Duodenal mucosa (tissue), 2 donors: ENCODE measurements at regions not wholly inside any gene's neighbourhood (a gene's known extent, or its start where the extent isn't known, plus 50 kb on each side); places are given as distances from the start of the nearest gene placed in this dataset.

ENCODE experiments used
- H3K27ac ChIP-seq: one replicate; pipeline ENCODE4 v1.7.0; 2013; ENCODE audit warnings: low read depth, low read length
- H3K27me3 ChIP-seq, 2 donors: one replicate each; pipeline ENCODE4 v1.7.0; 2013; ENCODE audit warnings: low read length in 2 of 2, control low read depth in 1 of 2; ENCODE audit not compliant: insufficient read depth in 2 of 2, control insufficient read depth in 1 of 2
- H3K36me3 ChIP-seq, 2 donors: one replicate each; pipeline ENCODE4 v1.7.0; 2013; ENCODE audit warnings: low read length in 2 of 2, control low read depth in 1 of 2; ENCODE audit not compliant: insufficient read depth in 2 of 2, control insufficient read depth in 1 of 2
- H3K4me1 ChIP-seq, 2 donors: one replicate each; pipeline ENCODE4 v1.7.0; 2013; ENCODE audit warnings: low read length in 2 of 2, control low read depth in 1 of 2; ENCODE audit not compliant: insufficient read depth in 2 of 2, control insufficient read depth in 1 of 2
- H3K4me3 ChIP-seq, 2 donors: one replicate each; pipeline ENCODE4 v1.7.0; 2013; ENCODE audit warnings: low read length in 2 of 2, low read depth in 1 of 2
- H3K9ac ChIP-seq, 2 donors: one replicate each; pipeline ENCODE4 v1.7.0; 2013; ENCODE audit warnings: low read length in 2 of 2, low read depth in 1 of 2
- H3K9me3 ChIP-seq, 2 donors: one replicate each; pipeline ENCODE4 v1.7.0; 2013; ENCODE audit warnings: low read length in 2 of 2, control low read depth in 1 of 2; ENCODE audit not compliant: control insufficient read depth in 1 of 2

DNA sequence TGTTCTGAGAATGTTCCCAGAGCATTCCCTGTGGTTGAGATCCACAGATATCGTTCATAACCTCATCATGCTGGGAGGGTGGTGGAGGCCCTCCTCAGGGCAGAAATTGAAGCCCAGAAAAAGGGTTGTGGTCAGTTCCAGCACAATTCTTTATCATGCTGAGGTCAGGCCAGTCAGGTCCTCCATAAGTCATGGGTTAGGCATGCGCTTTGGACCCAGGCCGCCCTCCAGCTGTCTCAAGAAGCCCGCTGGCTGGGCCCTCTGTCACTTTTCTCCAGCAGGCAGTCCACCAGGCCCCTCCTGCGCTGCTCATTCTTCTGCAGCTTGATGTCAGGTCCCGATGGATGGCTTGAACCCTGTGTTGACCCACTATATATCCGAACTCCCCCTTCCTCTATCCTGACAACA, 151.1 kb upstream of the NT5C1B start:
- H3K27ac ChIP-seq = no peak overlapping the region

GRCh38 chr2:18731666-18732065, 142.3 kb upstream of the NT5C1B start:
- Histone ChIP-seq H3K4me1 (no peaks in the 10 kb centered on the region), H3K36me3 (no peaks in the 10 kb centered on the region), H3K4me3 (no peak overlapping the region), H3K9me3 (no peaks in the 10 kb centered on the region), H3K27ac (no peak overlapping the region), H3K27me3 (no peaks in the 10 kb centered on the region), H3K9ac (no peak overlapping the region)

More for the DNA sequence above, 151.1 kb upstream of the NT5C1B start:
- H3K9ac ChIP-seq = no peak overlapping the region
- H3K27me3 ChIP-seq = no peaks in the 10 kb centered on the region
- H3K36me3 ChIP-seq = no peaks in the 10 kb centered on the region
- no peaks in the 10 kb centered on the region for H3K9me3 ChIP-seq
- H3K4me1 ChIP-seq = no peaks in the 10 kb centered on the region
- H3K4me3 ChIP-seq = no peak overlapping the region

GRCh38 chr2:18724371-18725145, 135.2 kb upstream of the NT5C1B start:
- no peaks in the 10 kb centered on the region for H3K4me1 ChIP-seq
- H3K36me3 ChIP-seq = no peaks in the 10 kb centered on the region
- no peak overlapping the region for H3K4me3 ChIP-seq
- no peak overlapping the region for H3K27ac ChIP-seq
- H3K9ac ChIP-seq = no peak overlapping the region
- no peaks in the 10 kb centered on the region for H3K27me3 ChIP-seq
- H3K9me3 ChIP-seq = no peaks in the 10 kb centered on the region

GRCh38 chr2:18723219-18723618, 133.8 kb upstream of the NT5C1B start:
- no peaks in the 10 kb centered on the region for H3K9me3 ChIP-seq
- H3K27me3 ChIP-seq = no peaks in the 10 kb centered on the region
- H3K4me1 ChIP-seq = no peaks in the 10 kb centered on the region
- H3K27ac ChIP-seq = no peak overlapping the region
- no peak overlapping the region for H3K9ac ChIP-seq
- no peak overlapping the region for H3K4me3 ChIP-seq
- H3K36me3 ChIP-seq = no peaks in the 10 kb centered on the region

DNA sequence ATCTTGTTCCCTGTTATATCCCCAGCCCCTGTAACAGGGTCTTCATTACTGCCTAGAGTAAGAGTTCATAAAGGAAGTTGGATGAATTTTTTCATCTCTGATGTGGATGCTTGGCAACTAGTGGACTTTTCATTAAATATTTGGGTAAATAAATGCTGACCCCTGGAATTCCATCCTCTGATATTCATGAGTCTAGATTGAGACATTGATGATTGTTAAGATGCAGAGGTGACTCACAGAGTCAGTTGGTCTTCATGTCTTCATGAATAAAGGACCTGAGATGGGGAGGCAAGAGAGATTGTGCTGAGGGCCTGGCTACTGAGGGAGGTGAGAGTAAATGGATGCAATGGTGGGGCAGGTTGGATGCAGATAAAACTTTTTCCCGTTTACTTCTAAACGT, 132.7 kb upstream of the NT5C1B start:
- no peaks in the 10 kb centered on the region for H3K4me1 ChIP-seq
- H3K27ac ChIP-seq = no peak overlapping the region
- H3K9me3 ChIP-seq = no peaks in the 10 kb centered on the region
- no peak overlapping the region for H3K4me3 ChIP-seq
- H3K9ac ChIP-seq = no peak overlapping the region
- H3K36me3 ChIP-seq = no peaks in the 10 kb centered on the region
- no peaks in the 10 kb centered on the region for H3K27me3 ChIP-seq

DNA sequence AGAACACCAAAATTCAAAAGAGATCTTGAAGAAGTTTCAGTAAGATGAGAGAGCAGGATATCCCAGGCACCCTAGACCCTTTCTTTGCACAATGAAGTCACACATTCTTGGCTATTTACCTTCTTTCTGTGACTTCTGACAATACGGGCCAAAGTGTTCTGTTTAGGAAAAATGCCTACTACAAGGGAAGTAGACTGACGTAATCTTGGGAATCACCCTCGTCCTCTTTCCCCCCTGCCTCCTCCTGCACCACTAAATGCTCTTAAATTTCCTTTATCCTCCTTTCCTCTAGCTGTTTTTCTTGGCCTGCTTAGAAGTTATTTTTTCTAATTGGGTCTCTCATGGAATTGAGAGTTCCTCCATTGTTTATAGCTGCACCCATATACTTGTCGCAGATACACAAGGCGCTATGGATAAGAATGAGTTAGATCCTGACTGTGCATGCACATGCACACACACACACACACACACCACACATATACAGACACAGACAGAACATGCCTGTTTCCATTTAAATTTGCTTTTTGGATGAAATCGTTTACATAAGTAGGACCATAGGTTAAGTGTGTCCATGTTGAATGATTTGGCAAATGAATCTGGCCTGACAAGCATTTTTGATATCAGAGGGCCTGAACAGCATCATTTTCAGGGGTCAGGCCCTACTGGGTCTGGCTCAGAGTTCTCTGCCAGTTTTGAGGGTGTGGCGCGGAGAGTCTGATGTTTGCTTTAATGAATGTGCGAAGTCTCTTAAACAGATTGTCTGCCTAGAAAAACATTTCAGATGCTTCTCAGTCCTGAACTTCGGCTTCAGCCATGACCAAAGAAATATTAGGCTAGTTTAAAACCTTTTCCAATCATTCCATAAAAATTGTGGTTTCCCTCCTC, 131.9 kb upstream of the NT5C1B start:
- Histone ChIP-seq H3K4me1 (no peaks in the 10 kb centered on the region), H3K4me3 (no peak overlapping the region), H3K9me3 (no peaks in the 10 kb centered on the region), H3K9ac (no peak overlapping the region), H3K27ac (no peak overlapping the region), H3K36me3 (no peaks in the 10 kb centered on the region), H3K27me3 (no peaks in the 10 kb centered on the region)

- Histone ChIP-seq H3K4me3 (no peak overlapping the region), H3K9ac (no peak overlapping the region), H3K27me3 (no peaks in the 10 kb centered on the region), H3K9me3 (no peaks in the 10 kb centered on the region), H3K36me3 (no peaks in the 10 kb centered on the region), H3K27ac (no peak overlapping the region), H3K4me1 (no peaks in the 10 kb centered on the region)
Observed at GRCh38 chr2:18719978-18720775, 130.8 kb upstream of the NT5C1B start.

DNA sequence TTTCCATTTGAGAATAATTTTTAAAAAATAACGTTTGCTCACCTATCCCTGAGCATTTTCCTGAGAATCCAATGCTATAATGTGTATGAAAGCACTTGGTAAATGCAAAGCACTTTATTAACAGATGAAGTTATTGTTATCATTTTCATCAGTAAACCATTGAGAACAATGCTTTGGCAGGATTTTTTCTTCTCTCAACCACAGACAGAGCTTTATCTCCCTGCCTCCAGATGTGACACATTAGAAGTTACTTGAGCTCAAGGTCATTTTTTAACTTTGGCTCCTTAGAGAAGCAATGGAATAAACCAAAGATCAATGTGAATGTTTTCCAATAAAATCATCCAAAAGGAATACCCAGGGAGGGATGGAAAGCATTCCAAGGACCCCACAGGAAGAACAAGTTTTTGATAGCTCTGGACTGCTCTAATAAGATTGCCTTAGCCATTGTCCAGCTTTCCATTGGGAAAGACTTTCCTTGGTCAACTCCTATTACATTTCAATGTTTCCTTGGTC, 118.9 kb upstream of the NT5C1B start:
- H3K9ac ChIP-seq = no peak overlapping the region
- H3K4me3 ChIP-seq = no peak overlapping the region
- H3K36me3 ChIP-seq = no peaks in the 10 kb centered on the region
- no peaks in the 10 kb centered on the region for H3K27me3 ChIP-seq
- H3K4me1 ChIP-seq = no peaks in the 10 kb centered on the region
- H3K9me3 ChIP-seq = peaks cover 3 to 4% of the 10 kb centered on the region in 2 donors
- no peak overlapping the region for H3K27ac ChIP-seq

DNA sequence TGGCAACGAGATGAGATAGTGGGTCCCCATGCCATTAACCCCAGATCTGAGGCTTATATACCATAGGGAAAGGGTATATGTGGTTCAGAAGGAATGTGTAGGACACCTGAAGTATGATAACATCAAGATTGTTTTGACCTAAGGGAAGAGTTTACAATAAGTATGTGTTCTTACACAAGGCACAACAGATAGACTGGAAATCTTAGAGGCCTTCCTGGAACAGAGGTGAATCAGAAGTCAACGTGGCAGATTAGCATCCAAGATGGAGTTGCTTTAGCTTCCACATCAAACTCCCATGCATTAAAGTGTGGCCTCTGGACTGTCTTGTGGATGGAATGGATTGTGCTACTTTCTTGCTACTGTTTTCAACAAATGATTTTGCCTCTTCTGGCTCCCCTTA, 116.6 kb upstream of the NT5C1B start:
- no peak overlapping the region for H3K27ac ChIP-seq
- H3K4me1 ChIP-seq = no peaks in the 10 kb centered on the region
- H3K27me3 ChIP-seq = no peaks in the 10 kb centered on the region
- no peaks in the 10 kb centered on the region for H3K9me3 ChIP-seq
- H3K4me3 ChIP-seq = no peak overlapping the region
- no peaks in the 10 kb centered on the region for H3K36me3 ChIP-seq
- no peak overlapping the region for H3K9ac ChIP-seq
